SK-N-SH (cell line): ENCODE measurements at regions not wholly inside any gene's neighbourhood (a gene's known extent, or its start where the extent isn't known, plus 50 kb on each side); places are given as distances from the start of the nearest gene placed in this dataset.
A peak's percentile ranks its signal among the peaks of the same experiment; 100 is the strongest.

Source experiments
- CTCF ChIA-PET: fragments of 300-600, 350-600 bp; formaldehyde crosslinking; extraction: SDS; loops from one replicate; lab custom pipeline; 2021; lab: Yijun Ruan, JAX
- POLR2A ChIA-PET: fragments of 350-600 bp; sonication (Branson Sonifier 250); formaldehyde crosslinking; extraction: SDS; loops from one replicate; lab custom pipeline; 2020; ENCODE audit warnings: antibody characterized with exemption, inconsistent platforms; lab: Yijun Ruan, JAX
- DNase-seq: peaks from one replicate; pipeline ENCODE4 v3.0.0; 2012
- H2AFZ ChIP-seq: fragments of 200-600 bp; sonication (generic); 2 replicates; pipeline ENCODE4 v1.8.1; 2016; ENCODE audit warnings: antibody characterized with exemption, mild to moderate bottlenecking, low read depth
- H3F3A ChIP-seq: fragments of 200-600 bp; sonication (generic); replicated peaks from 2 replicates; pipeline ENCODE3; 2016; ENCODE audit warnings: antibody characterized with exemption, mild to moderate bottlenecking; ENCODE audit not compliant: insufficient read depth
- H3K27ac ChIP-seq, 2 experiments: fragments of 200-500 bp in 1 of 2; fragments of 200-600 bp in 1 of 2; sonication (Bioruptor generic) in 1 of 2; sonication (generic), shearing (Covaris generic) in 1 of 2; 2 replicates each; pipeline versions ENCODE4 v1.5.1 to v1.6.1; 2014 to 2016; ENCODE audit warnings: low read depth in 2 of 2, inconsistent platforms in 1 of 2, low read length in 1 of 2, mild to moderate bottlenecking in 1 of 2, mixed read lengths in 1 of 2
- H3K27me3 ChIP-seq: fragments of 200-600 bp; sonication (generic), shearing (Covaris generic); 2 replicates; pipeline ENCODE4 v1.6.1; 2016; ENCODE audit warnings: mixed run types; ENCODE audit not compliant: insufficient read depth
- H3K36me3 ChIP-seq, 2 experiments: fragments of 200-500 bp in 1 of 2; fragments of 200-600 bp in 1 of 2; sonication (Bioruptor generic) in 1 of 2; sonication (generic) in 1 of 2; replicated peaks in 1 of 2; 2 replicates each; pipeline versions ENCODE3 to v1.5.1; 2014 to 2016; ENCODE audit warnings: low read length in 1 of 2, mild to moderate bottlenecking in 1 of 2; ENCODE audit not compliant: insufficient read depth in 2 of 2, control insufficient read depth in 1 of 2
- H3K4me1 ChIP-seq, 2 experiments: fragments of 200-500 bp in 1 of 2; fragments of 200-600 bp in 1 of 2; sonication (Bioruptor generic) in 1 of 2; sonication (generic), shearing (Covaris generic) in 1 of 2; 2 replicates each; pipeline versions ENCODE4 v1.5.1 to v1.6.1; 2014 to 2016; ENCODE audit warnings: low read depth in 1 of 2, low read length in 1 of 2, mixed run types in 1 of 2; ENCODE audit not compliant: insufficient read depth in 2 of 2, control insufficient read depth in 1 of 2
- H3K4me2 ChIP-seq: fragments of 200-600 bp; sonication (generic), shearing (Covaris generic); 2 replicates; pipeline ENCODE4 v1.6.1; 2017; ENCODE audit warnings: mixed run types
- H3K4me3 ChIP-seq, 2 experiments: fragments of 200-500 bp in 1 of 2; fragments of 200-600 bp in 1 of 2; sonication (Bioruptor generic) in 1 of 2; sonication (generic), shearing (Covaris generic) in 1 of 2; 2 replicates each; pipeline versions ENCODE4 v1.5.1 to v1.8.1; 2014 to 2016; ENCODE audit warnings: low read depth in 2 of 2, inconsistent platforms in 1 of 2, low read length in 1 of 2, mild to moderate bottlenecking in 1 of 2, mixed read lengths in 1 of 2, moderate library complexity in 1 of 2
- H3K79me2 ChIP-seq: fragments of 200-600 bp; sonication (generic); 2 replicates; pipeline ENCODE4 v1.8.1; 2017; ENCODE audit warnings: mild to moderate bottlenecking; ENCODE audit not compliant: insufficient read depth
- H3K9ac ChIP-seq: fragments of 200-600 bp; sonication (generic); 2 replicates; pipeline ENCODE4 v1.6.1; 2017; ENCODE audit warnings: mixed run types
- H3K9me2 ChIP-seq: fragments of 200-600 bp; sonication (generic); 2 replicates; pipeline ENCODE4 v1.6.1; 2017; ENCODE audit warnings: mixed run types
- H3K9me3 ChIP-seq: fragments of 200-600 bp; sonication (generic); 2 replicates; pipeline ENCODE4 v1.6.1; 2017; ENCODE audit warnings: mixed run types, mild to moderate bottlenecking, moderate library complexity
- H4K20me1 ChIP-seq: fragments of 200-600 bp; sonication (generic); 2 replicates; pipeline ENCODE4 v1.6.1; 2017; ENCODE audit warnings: mild to moderate bottlenecking, mixed run types; ENCODE audit not compliant: insufficient read depth
- CHD2 ChIP-seq: fragments of 150-350 bp; IDR thresholded peaks from 2 replicates; pipeline ENCODE4 v1.6.1; 2018; ENCODE audit warnings: low read length; ENCODE audit not compliant: partially characterized antibody
- FOXJ3 ChIP-seq: sonication (generic); formaldehyde crosslinking; IDR thresholded peaks from 2 replicates; pipeline ENCODE4 v1.5.1; 2020; ENCODE audit warnings: mild to moderate bottlenecking, missing genetic modification reagents
- FOXM1 ChIP-seq: IDR thresholded peaks from 2 replicates; pipeline ENCODE4 v1.4.0; 2012; ENCODE audit warnings: low read depth, mild to moderate bottlenecking
- MEF2A ChIP-seq: IDR thresholded peaks from 2 replicates; pipeline ENCODE4 v1.4.0; 2012; ENCODE audit warnings: low read depth, borderline replicate concordance
- MXI1 ChIP-seq: IDR thresholded peaks from 2 replicates; pipeline ENCODE4 v1.6.1; 2012; ENCODE audit warnings: mild to moderate bottlenecking, low read depth, low read length, improper control_type of control experiment
- NFIC ChIP-seq: IDR thresholded peaks from 2 replicates; pipeline ENCODE4 v1.4.0; 2012; ENCODE audit warnings: borderline replicate concordance
- POLR2AphosphoS5 ChIP-seq: IDR thresholded peaks from 2 replicates; pipeline ENCODE4 v1.6.1; 2012; ENCODE audit warnings: low read depth, low read length
- RCOR1 ChIP-seq: fragments of 150-350 bp; IDR thresholded peaks from 2 replicates; pipeline ENCODE4 v1.6.1; 2017; ENCODE audit warnings: antibody characterized with exemption, low read length
- RXRA ChIP-seq: IDR thresholded peaks from 2 replicates; pipeline ENCODE4 v1.4.0; 2012; ENCODE audit warnings: low read depth, mild to moderate bottlenecking, borderline replicate concordance
- SMC3 ChIP-seq: IDR thresholded peaks from 2 replicates; pipeline ENCODE4 v1.6.1; 2012; ENCODE audit warnings: low read depth, low read length, improper control_type of control experiment
- TEAD4 ChIP-seq: IDR thresholded peaks from 2 replicates; pipeline ENCODE4 v1.4.0; 2012; ENCODE audit warnings: mild to moderate bottlenecking, borderline replicate concordance; ENCODE audit not compliant: insufficient read depth
- WGBS: methylation state at CpG from one replicate; pipeline ENCODE4 v1.1.6; 2017; ENCODE audit warnings: low lambda C conversion rate; 5-methylcytosine and 5-hydroxymethylcytosine counted together
- TF ChIP-seq, protein P1 (sequence below): IDR thresholded peaks from 2 replicates; pipeline ENCODE4 v1.4.0; 2012; ENCODE audit warnings: low read depth
- TF ChIP-seq, protein P2 (sequence below): IDR thresholded peaks from 2 replicates; pipeline ENCODE4 v1.4.0; 2012; ENCODE audit warnings: low read depth, borderline replicate concordance
- TF ChIP-seq, protein P3 (sequence below): IDR thresholded peaks from 2 replicates; pipeline ENCODE4 v1.4.0; 2012; ENCODE audit warnings: low read depth, borderline replicate concordance
- TF ChIP-seq, protein P4 (sequence below): IDR thresholded peaks from 2 replicates; pipeline ENCODE4; 2012

DNA sequence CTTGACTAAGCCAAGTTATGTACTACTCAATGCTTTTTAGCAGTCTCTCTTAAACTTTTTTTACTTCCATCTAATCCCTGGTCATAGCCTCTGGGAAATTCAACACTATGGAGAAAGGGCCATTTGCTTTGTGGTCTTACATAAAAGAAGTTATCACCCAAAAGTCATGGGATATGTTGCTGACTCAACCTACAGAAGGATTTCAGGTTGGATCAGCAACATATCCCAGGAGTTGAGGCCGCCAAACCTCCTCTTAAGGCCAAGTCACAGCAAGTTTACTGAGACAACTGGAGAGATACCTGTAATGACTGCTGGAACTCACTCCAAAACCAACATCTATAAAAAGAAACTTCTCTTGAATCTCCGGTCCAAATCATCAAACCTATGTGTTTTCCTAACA lies 141.1 kb downstream of the IRS1 start (continued):
- TF ChIP-seq MXI1: no peak
- TF ChIP-seq, all 33 proteins: peak for 0

DNA sequence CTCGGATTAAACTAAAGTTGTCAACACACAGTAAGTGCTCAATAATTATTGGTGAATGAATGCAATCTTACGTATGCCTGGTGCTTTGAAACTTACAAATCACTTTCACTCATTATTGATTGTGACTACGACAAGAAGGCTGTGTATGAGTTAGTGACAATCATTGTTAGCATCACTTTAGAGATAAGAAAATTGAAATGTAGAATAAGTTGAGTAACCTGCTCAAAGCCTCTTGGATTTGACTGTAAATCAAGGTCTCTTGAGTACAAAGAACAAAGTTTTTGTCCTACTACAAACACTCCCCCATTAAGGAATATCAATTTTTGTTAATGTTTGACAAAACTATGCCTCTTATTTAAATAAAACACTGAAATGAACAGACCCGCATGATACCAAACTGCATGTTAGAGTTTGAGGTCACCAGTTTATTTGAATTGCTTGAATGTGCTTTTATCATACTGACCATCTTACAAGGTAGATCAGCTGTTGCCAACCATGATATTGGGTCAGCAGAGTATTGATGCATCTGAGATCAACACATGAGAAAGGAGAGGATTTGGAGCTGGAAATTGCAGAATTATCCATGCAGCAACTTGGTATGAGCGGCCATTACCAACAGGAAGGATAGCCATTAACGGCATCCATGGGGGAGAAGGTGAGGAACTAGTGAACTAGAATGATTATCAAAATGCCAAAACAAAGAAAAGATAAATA lies 142.1 kb downstream of the IRS1 start:
- Histone ChIP-seq H3K4me3 (no peak overlapping the region), H3F3A (peaks cover 10% of the 10 kb centered on the region), H3K4me2 (no peak overlapping the region), H3K9me2 (no peaks in the 10 kb centered on the region), H3K27me3 (no peaks in the 10 kb centered on the region), H2AFZ (no peak overlapping the region; the same call in 1 of the 2 replicates), H3K79me2 (no peaks in the 10 kb centered on the region), H3K36me3 (no peaks in the 10 kb centered on the region), H4K20me1 (no peaks in the 10 kb centered on the region), H3K9ac (no peak overlapping the region), H3K4me1 (peaks cover 5 to 21% of the 10 kb centered on the region in 2 experiments; a peak in 3 of 4 replicates), H3K9me3 (no peaks in the 10 kb centered on the region), H3K27ac (no peak overlapping the region)
- DNase-seq: no peak
- ChIA-PET CTCF (no interaction called here), POLR2A (no interaction called here)
- WGBS: 80% methylated on average over 6 of the region's 6 CpGs
- TF ChIP-seq, protein P1, sequence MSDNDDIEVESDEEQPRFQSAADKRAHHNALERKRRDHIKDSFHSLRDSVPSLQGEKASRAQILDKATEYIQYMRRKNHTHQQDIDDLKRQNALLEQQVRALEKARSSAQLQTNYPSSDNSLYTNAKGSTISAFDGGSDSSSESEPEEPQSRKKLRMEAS: no peak
- TF ChIP-seq MEF2A (no peak), FOXM1 (no peak), CHD2 (no peak), RCOR1 (no peak), RXRA (no peak), NFIC (no peak), FOXJ3 (CRISPR knock-in tag) (no peak)

DNA sequence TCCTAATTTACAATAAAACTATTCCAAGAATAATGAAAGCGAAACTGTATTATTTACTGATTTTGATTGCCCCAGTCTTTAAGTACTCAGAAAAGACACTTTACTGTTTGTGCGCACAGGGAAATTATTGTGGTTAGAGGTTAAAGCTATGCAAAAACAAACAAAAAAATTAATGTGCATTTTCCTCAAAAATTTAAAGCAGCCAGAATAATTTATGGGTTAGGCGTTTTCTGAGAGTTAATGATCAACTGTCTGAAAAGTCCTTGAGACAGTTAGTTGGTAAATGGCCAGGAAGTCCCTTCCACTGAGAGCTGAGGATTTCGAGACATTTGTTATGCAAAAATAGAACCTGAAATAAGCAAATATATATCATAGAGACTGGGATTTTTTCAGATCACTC lies 143.3 kb downstream of the IRS1 start:
- no peak for TF ChIP-seq MXI1
- TF ChIP-seq, protein P2, sequence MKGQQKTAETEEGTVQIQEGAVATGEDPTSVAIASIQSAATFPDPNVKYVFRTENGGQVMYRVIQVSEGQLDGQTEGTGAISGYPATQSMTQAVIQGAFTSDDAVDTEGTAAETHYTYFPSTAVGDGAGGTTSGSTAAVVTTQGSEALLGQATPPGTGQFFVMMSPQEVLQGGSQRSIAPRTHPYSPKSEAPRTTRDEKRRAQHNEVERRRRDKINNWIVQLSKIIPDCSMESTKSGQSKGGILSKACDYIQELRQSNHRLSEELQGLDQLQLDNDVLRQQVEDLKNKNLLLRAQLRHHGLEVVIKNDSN: no peak
- TF ChIP-seq POLR2AphosphoS5: no peak
- TF ChIP-seq SMC3: no peak
- TF ChIP-seq TEAD4: no peak
- TF ChIP-seq, protein P3, sequence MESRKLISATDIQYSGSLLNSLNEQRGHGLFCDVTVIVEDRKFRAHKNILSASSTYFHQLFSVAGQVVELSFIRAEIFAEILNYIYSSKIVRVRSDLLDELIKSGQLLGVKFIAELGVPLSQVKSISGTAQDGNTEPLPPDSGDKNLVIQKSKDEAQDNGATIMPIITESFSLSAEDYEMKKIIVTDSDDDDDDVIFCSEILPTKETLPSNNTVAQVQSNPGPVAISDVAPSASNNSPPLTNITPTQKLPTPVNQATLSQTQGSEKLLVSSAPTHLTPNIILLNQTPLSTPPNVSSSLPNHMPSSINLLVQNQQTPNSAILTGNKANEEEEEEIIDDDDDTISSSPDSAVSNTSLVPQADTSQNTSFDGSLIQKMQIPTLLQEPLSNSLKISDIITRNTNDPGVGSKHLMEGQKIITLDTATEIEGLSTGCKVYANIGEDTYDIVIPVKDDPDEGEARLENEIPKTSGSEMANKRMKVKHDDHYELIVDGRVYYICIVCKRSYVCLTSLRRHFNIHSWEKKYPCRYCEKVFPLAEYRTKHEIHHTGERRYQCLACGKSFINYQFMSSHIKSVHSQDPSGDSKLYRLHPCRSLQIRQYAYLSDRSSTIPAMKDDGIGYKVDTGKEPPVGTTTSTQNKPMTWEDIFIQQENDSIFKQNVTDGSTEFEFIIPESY: no peak
- TF ChIP-seq MEF2A: no peak
- no peak for TF ChIP-seq FOXM1
- TF ChIP-seq, protein P4, sequence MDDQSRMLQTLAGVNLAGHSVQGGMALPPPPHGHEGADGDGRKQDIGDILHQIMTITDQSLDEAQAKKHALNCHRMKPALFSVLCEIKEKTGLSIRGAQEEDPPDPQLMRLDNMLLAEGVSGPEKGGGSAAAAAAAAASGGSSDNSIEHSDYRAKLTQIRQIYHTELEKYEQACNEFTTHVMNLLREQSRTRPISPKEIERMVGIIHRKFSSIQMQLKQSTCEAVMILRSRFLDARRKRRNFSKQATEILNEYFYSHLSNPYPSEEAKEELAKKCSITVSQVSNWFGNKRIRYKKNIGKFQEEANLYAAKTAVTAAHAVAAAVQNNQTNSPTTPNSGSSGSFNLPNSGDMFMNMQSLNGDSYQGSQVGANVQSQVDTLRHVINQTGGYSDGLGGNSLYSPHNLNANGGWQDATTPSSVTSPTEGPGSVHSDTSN: no peak
- H4K20me1 ChIP-seq: no peaks in the 10 kb centered on the region
- no peak overlapping the region for H2AFZ ChIP-seq
- whole genome bisulfite sequencing: 78% methylated on average over 4 of the region's 4 CpGs
- ChIA-PET POLR2A (no interaction called here), CTCF (interaction anchor here (0.7 kb wide), 1 partner anchor 65 kb away, joined by 3 read pairs; no protein-coding TSS in a partner anchor)
- H3F3A ChIP-seq: peaks cover 20% of the 10 kb centered on the region
- H3K36me3 ChIP-seq: no peaks in the 10 kb centered on the region
- H3K9ac ChIP-seq: no peak overlapping the region
- H3K9me3 ChIP-seq: no peaks in the 10 kb centered on the region
- H3K4me2 ChIP-seq: peak overlapping the region; percentile 35; the same call in 1 of the 2 replicates
- no peak for DNase-seq
- no peaks in the 10 kb centered on the region for H3K27me3 ChIP-seq
- H3K27ac ChIP-seq: peak overlapping the region in 1 of 2 experiments; percentile 49; a peak in 1 of 4 replicates
- no peak overlapping the region for H3K4me3 ChIP-seq
- H3K9me2 ChIP-seq: no peaks in the 10 kb centered on the region
- H3K4me1 ChIP-seq: peaks cover 0 to 22% of the 10 kb centered on the region in 2 experiments; a peak in 3 of 4 replicates
- H3K79me2 ChIP-seq: no peaks in the 10 kb centered on the region
